CD4-positive, alpha-beta T cell (primary cell): ENCODE measurements at regions not wholly inside any gene's neighbourhood (a gene's known extent, or its start where the extent isn't known, plus 50 kb on each side); places are given as distances from the start of the nearest gene placed in this dataset.
"Not testable (repeated sequence)": the region's sequence is repeated elsewhere in the genome, so short reads cannot be mapped to it uniquely, and the experiment has no call there.

Source experiments
- ATAC-seq: fragments of 200-7000 bp; cut with Tn5 transposase; one replicate; pipeline ENCODE4 v1.10.0; 2022; ENCODE audit warnings: mild to moderate bottlenecking; ENCODE audit not compliant: poor library complexity
- CTCF ChIA-PET: fragments of 350-600 bp; sonication (Branson Sonifier 250); formaldehyde crosslinking; loops from one replicate; lab custom pipeline; 2021; ENCODE audit warnings: antibody characterized with exemption, inconsistent platforms; lab: Charles Lee
- POLR2A ChIA-PET: fragments of 350-600 bp; sonication (Branson Sonifier 250); formaldehyde crosslinking; loops from one replicate; lab custom pipeline; 2021; ENCODE audit warnings: antibody characterized with exemption, inconsistent platforms; lab: Charles Lee
- DNase-seq, 14 experiments: peaks; one replicate each; pipeline ENCODE4 v3.0.0-alpha.2; 2013 to 2020; ENCODE audit warnings: mixed read lengths in 2 of 14
- H3K27ac ChIP-seq, 2 donors: one replicate each; pipeline versions ENCODE4 v1.5.1 to v1.7.0; 2013; ENCODE audit warnings: low read length in 2 of 2, low read depth in 1 of 2, mild to moderate bottlenecking in 1 of 2
- H3K27me3 ChIP-seq, 2 experiments: 1 replicate in 1 of 2; 2 replicates in 1 of 2; pipeline versions ENCODE4 v1.6.1 to v1.7.0; 2013; ENCODE audit warnings: low read length in 2 of 2, control low read depth in 1 of 2, mild to moderate bottlenecking in 1 of 2, moderate library complexity in 1 of 2; ENCODE audit not compliant: insufficient read depth in 2 of 2, control insufficient read depth in 1 of 2
- H3K36me3 ChIP-seq: one replicate; pipeline ENCODE4 v1.6.1; 2013; ENCODE audit warnings: low read length, control low read depth; ENCODE audit not compliant: insufficient read depth
- H3K4me1 ChIP-seq: one replicate; pipeline ENCODE4 v1.6.1; 2013; ENCODE audit warnings: low read length, control low read depth; ENCODE audit not compliant: insufficient read depth
- H3K4me3 ChIP-seq: one replicate; pipeline ENCODE4 v1.5.1; 2013; ENCODE audit warnings: mild to moderate bottlenecking, low read length, moderate library complexity
- H3K9me3 ChIP-seq, 2 experiments: 1 replicate in 1 of 2; 2 replicates in 1 of 2; pipeline versions ENCODE4 v1.6.1 to v1.7.0; 2013; ENCODE audit warnings: low read length in 2 of 2, mild to moderate bottlenecking in 2 of 2, control low read depth in 1 of 2, moderate library complexity in 1 of 2; ENCODE audit not compliant: control insufficient read depth in 1 of 2, insufficient read depth in 1 of 2
- H3K27ac Mint-ChIP-seq: one replicate; pipeline ENCODE4 v1.8.0; 2020; ENCODE audit warnings: mixed read lengths
- H3K27me3 Mint-ChIP-seq: one replicate; pipeline ENCODE4 v1.8.0; 2021; ENCODE audit warnings: mixed read lengths
- H3K36me3 Mint-ChIP-seq: one replicate; pipeline ENCODE4 v1.8.0; 2021; ENCODE audit warnings: low read depth, mixed read lengths
- H3K4me1 Mint-ChIP-seq: one replicate; pipeline ENCODE4 v1.8.0; 2021; ENCODE audit warnings: low read depth, mixed read lengths
- H3K4me3 Mint-ChIP-seq: one replicate; pipeline ENCODE4 v1.8.0; 2020; ENCODE audit warnings: mild to moderate bottlenecking, mixed read lengths
- H3K9me3 Mint-ChIP-seq: one replicate; pipeline ENCODE4 v1.8.0; 2020; ENCODE audit warnings: mixed read lengths
- CTCF ChIP-seq: fragments of 200-600 bp; IDR thresholded peaks from one replicate; pipeline ENCODE4 v1.8.0; 2022; ENCODE audit warnings: antibody characterized with exemption, mild to moderate bottlenecking
- intact Hi-C, 2 experiments: fragments of 100-400 bp; cut with DNase I in 1 of 2; cut with micrococcal nuclease in 1 of 2; formaldehyde crosslinking; loops; one replicate each; pipeline versions ENCODE4 v1.15.1 to v1.9.0; 2023 to 2025; cut with DNase I, micrococcal nuclease

- CTCF ChIA-PET, result interaction anchor here (1.0 kb wide), 1 partner anchor 41 kb away, joined by 4 read pairs; no protein-coding TSS in a partner anchor
- intact Hi-C loops, result no loop called here
- peak in 1 of 14 experiments; percentile 23 for DNase-seq
- Histone ChIP-seq H3K27me3 (peaks cover 3 to 13% of the 10 kb centered on the region in 2 experiments), H3K4me1 (no peaks in the 10 kb centered on the region), H3K4me3 (no peak overlapping the region), H3K27ac (no peak overlapping the region), H3K9me3 (peaks cover 5 to 13% of the 10 kb centered on the region in 2 experiments), H3K36me3 (no peaks in the 10 kb centered on the region)
- no peak for ATAC-seq
- Mint-ChIP-seq H3K4me1 (no peaks in the 10 kb centered on the region), H3K4me3 (no peak overlapping the region), H3K9me3 (peaks cover 20% of the 10 kb centered on the region), H3K36me3 (peaks cover 3% of the 10 kb centered on the region), H3K27me3 (peaks cover 44% of the 10 kb centered on the region), H3K27ac (no peak overlapping the region)
- POLR2A ChIA-PET, result no interaction called here
- TF ChIP-seq CTCF, result no peak
Measured at GRCh38 chr9:33737811-33738606, 57.4 kb upstream of the PRSS3 start.

- no peak overlapping the region for H3K27ac Mint-ChIP-seq
- peaks cover 5 to 13% of the 10 kb centered on the region in 2 experiments for H3K9me3 ChIP-seq
- DNase-seq, result no peak
- H3K27me3 Mint-ChIP-seq, result peaks cover 52% of the 10 kb centered on the region
- ChIA-PET POLR2A (no interaction called here), CTCF (no interaction called here)
- no peak for ATAC-seq
- H3K9me3 Mint-ChIP-seq, result peaks cover 22% of the 10 kb centered on the region
- no peak for TF ChIP-seq CTCF
- no peaks in the 10 kb centered on the region for H3K36me3 ChIP-seq
- H3K4me3 Mint-ChIP-seq, result no peak overlapping the region
- no peak overlapping the region for H3K4me3 ChIP-seq
- H3K27ac ChIP-seq, result no peak overlapping the region
- H3K27me3 ChIP-seq, result peaks cover 3 to 12% of the 10 kb centered on the region in 2 experiments
- intact Hi-C loops, result no loop called here
- H3K4me1 Mint-ChIP-seq, result no peaks in the 10 kb centered on the region
- H3K4me1 ChIP-seq, result no peaks in the 10 kb centered on the region
- peaks cover 3% of the 10 kb centered on the region for H3K36me3 Mint-ChIP-seq
Measured at GRCh38 chr9:33739398-33739797, 56.0 kb upstream of the PRSS3 start.

GRCh38 chr9:33740075-33740474 is 55.3 kb upstream of the PRSS3 start:
- DNase-seq (no peak), ATAC-seq (no peak)
- CTCF ChIA-PET, result no interaction called here
- no peaks in the 10 kb centered on the region for H3K36me3 ChIP-seq
- Mint-ChIP-seq H3K9me3 (peaks cover 22% of the 10 kb centered on the region), H3K4me3 (no peak overlapping the region), H3K27me3 (peaks cover 51% of the 10 kb centered on the region), H3K36me3 (peaks cover 3% of the 10 kb centered on the region), H3K27ac (no peak overlapping the region), H3K4me1 (no peaks in the 10 kb centered on the region)
- no peak for TF ChIP-seq CTCF
- peaks cover 3 to 7% of the 10 kb centered on the region in 2 experiments for H3K27me3 ChIP-seq
- H3K9me3 ChIP-seq, result peaks cover 5 to 13% of the 10 kb centered on the region in 2 experiments
- no peak overlapping the region for H3K27ac ChIP-seq
- H3K4me1 ChIP-seq, result no peaks in the 10 kb centered on the region
- intact Hi-C loops, result no loop called here
- H3K4me3 ChIP-seq, result no peak overlapping the region
- POLR2A ChIA-PET, result no interaction called here

GRCh38 chr9:33740958-33741357 is 54.4 kb upstream of the PRSS3 start:
- H3K4me3 ChIP-seq, H3K4me1 Mint-ChIP-seq, H3K36me3 ChIP-seq, CTCF ChIA-PET, ATAC-seq, H3K27ac Mint-ChIP-seq, DNase-seq, H3K4me3 Mint-ChIP-seq, H3K36me3 Mint-ChIP-seq, H3K27ac ChIP-seq, H3K27me3 ChIP-seq, H3K4me1 ChIP-seq, intact Hi-C loops, POLR2A ChIA-PET: not testable (repeated sequence)
- peaks cover 22% of the 10 kb centered on the region for H3K9me3 Mint-ChIP-seq
- H3K9me3 ChIP-seq, result peaks cover 5 to 13% of the 10 kb centered on the region in 2 experiments
- peaks cover 48% of the 10 kb centered on the region for H3K27me3 Mint-ChIP-seq
